SK-N-MC (cell line): ENCODE measurements at regions not wholly inside any gene's neighbourhood (a gene's known extent, or its start where the extent isn't known, plus 50 kb on each side); places are given as distances from the start of the nearest gene placed in this dataset.

Source experiments
- EZH2 ChIP-seq: fragments of 200-600 bp; sonication (generic); IDR thresholded peaks from one replicate; pipeline ENCODE4 v1.6.1; 2017; ENCODE audit warnings: antibody characterized with exemption
- POLR2AphosphoS5 ChIP-seq: IDR thresholded peaks from 2 replicates; pipeline ENCODE4 v1.6.1; 2012; ENCODE audit warnings: mild to moderate bottlenecking, low read depth, low read length, borderline replicate concordance

GRCh38 chr12:91920741-91921140, 224.9 kb downstream of the BTG1 start:
- no peak for TF ChIP-seq EZH2
- no peak for TF ChIP-seq POLR2AphosphoS5
